GM12865 (cell line): ENCODE measurements at regions not wholly inside any gene's neighbourhood (a gene's known extent, or its start where the extent isn't known, plus 50 kb on each side); places are given as distances from the start of the nearest gene placed in this dataset.

ENCODE experiments used
- DNase-seq: peaks from one replicate; pipeline ENCODE4 v3.0.0; 2010; ENCODE audit warnings: low read depth
- H3K4me3 ChIP-seq: 2 replicates; pipeline ENCODE4 v1.5.1; 2011; ENCODE audit warnings: mild to moderate bottlenecking, low read depth, low read length, control low read depth
- CTCF ChIP-seq: IDR thresholded peaks from 2 replicates; pipeline ENCODE4 v1.5.1; 2011; ENCODE audit warnings: low read length, control low read depth, low read depth, inconsistent platforms; ENCODE audit not compliant: insufficient read depth; ENCODE audit errors: missing control alignments

GRCh38 chr3:163773136-163773535 lies 1305.2 kb downstream of the SI start:
- DNase-seq = no peak
- H3K4me3 ChIP-seq = no peak overlapping the region

GRCh38 chr3:163768048-163768447 lies 1310.2 kb downstream of the SI start:
- no peak for TF ChIP-seq CTCF
- H3K4me3 ChIP-seq = no peak overlapping the region
- DNase-seq = no peak

More at GRCh38 chr3:163773136-163773535, 1305.2 kb downstream of the SI start:
- TF ChIP-seq CTCF = no peak

- no peak overlapping the region for H3K4me3 ChIP-seq
- no peak for TF ChIP-seq CTCF
- DNase-seq = no peak
Observed at GRCh38 chr3:163766112-163766511, 1312.2 kb downstream of the SI start.

- H3K4me3 ChIP-seq = no peak overlapping the region
- no peak for DNase-seq
- TF ChIP-seq CTCF = no peak
Observed at GRCh38 chr3:163753033-163753432, 1325.3 kb downstream of the SI start.

- no peak for DNase-seq
- no peak for TF ChIP-seq CTCF
- no peak overlapping the region for H3K4me3 ChIP-seq
Observed at GRCh38 chr3:163745204-163745603, 1333.1 kb downstream of the SI start.

GRCh38 chr3:163735394-163735793 lies 1342.9 kb downstream of the SI start:
- no peak for TF ChIP-seq CTCF
- H3K4me3 ChIP-seq = no peak overlapping the region
- DNase-seq = no peak

- no peak for TF ChIP-seq CTCF
- DNase-seq = no peak
- no peak overlapping the region for H3K4me3 ChIP-seq
Observed at GRCh38 chr3:163730684-163731083, 1347.6 kb downstream of the SI start.
